MM.1S (cell line): ENCODE measurements at regions not wholly inside any gene's neighbourhood (a gene's known extent, or its start where the extent isn't known, plus 50 kb on each side); places are given as distances from the start of the nearest gene placed in this dataset.

Experiments used
- DNase-seq: peaks from one replicate; pipeline ENCODE4 v3.0.0-alpha.2; 2015
- H2AFZ ChIP-seq: fragments of 300-600 bp; sonication (generic); 2 replicates; pipeline ENCODE4 v1.6.0; 2016; ENCODE audit warnings: antibody characterized with exemption, low read length
- H3F3A ChIP-seq: fragments of 300-600 bp; sonication (generic); 2 replicates; pipeline ENCODE4 v1.6.1; 2016; ENCODE audit warnings: mild to moderate bottlenecking, antibody characterized with exemption, low read length, moderate library complexity, mixed read lengths; ENCODE audit not compliant: insufficient read depth
- H3K27ac ChIP-seq: fragments of 300-600 bp; sonication (generic); 2 replicates; pipeline ENCODE4 v1.5.1; 2016; ENCODE audit warnings: mild to moderate bottlenecking, low read length
- H3K27me3 ChIP-seq: fragments of 300-600 bp; sonication (generic); replicated peaks from 2 replicates; pipeline ENCODE4 v1.6.0; 2016; ENCODE audit warnings: low read length; ENCODE audit not compliant: insufficient read depth
- H3K36me3 ChIP-seq: fragments of 300-600 bp; sonication (generic); replicated peaks from 2 replicates; pipeline ENCODE4 v1.6.1; 2016; ENCODE audit warnings: mild to moderate bottlenecking, low read length, mixed read lengths; ENCODE audit not compliant: insufficient read depth
- H3K4me1 ChIP-seq: fragments of 300-600 bp; sonication (generic); 2 replicates; pipeline ENCODE4 v1.6.1; 2016; ENCODE audit warnings: low read length, mixed read lengths
- H3K4me2 ChIP-seq: fragments of 300-600 bp; sonication (generic); 2 replicates; pipeline ENCODE4 v1.6.0; 2016; ENCODE audit warnings: low read depth, low read length
- H3K4me3 ChIP-seq: fragments of 300-600 bp; sonication (generic); 2 replicates; pipeline ENCODE4 v1.5.1; 2016; ENCODE audit warnings: low read length, mixed read lengths
- H3K79me2 ChIP-seq: fragments of 300-600 bp; sonication (generic); 2 replicates; pipeline ENCODE4 v1.6.1; 2016; ENCODE audit warnings: mixed run types, low read length, mixed read lengths
- H3K9ac ChIP-seq: fragments of 300-600 bp; sonication (generic); 2 replicates; pipeline ENCODE4 v1.6.1; 2016; ENCODE audit warnings: low read length, mixed read lengths
- H3K9me2 ChIP-seq: fragments of 300-600 bp; sonication (generic); replicated peaks from 2 replicates; pipeline ENCODE4 v1.6.1; 2016; ENCODE audit warnings: mild to moderate bottlenecking, low read length, mixed read lengths; ENCODE audit not compliant: insufficient read depth
- H3K9me3 ChIP-seq: fragments of 300-600 bp; sonication (generic); replicated peaks from 2 replicates; pipeline ENCODE4 v1.6.1; 2016; ENCODE audit warnings: mild to moderate bottlenecking, low read length, mixed read lengths; ENCODE audit not compliant: insufficient read depth
- H4K20me1 ChIP-seq: fragments of 300-600 bp; sonication (generic); 2 replicates; pipeline ENCODE4 v1.6.1; 2016; ENCODE audit warnings: mild to moderate bottlenecking, low read length, moderate library complexity, mixed read lengths; ENCODE audit not compliant: insufficient read depth
- CTCF ChIP-seq: fragments of 300-600 bp; sonication (generic); IDR thresholded peaks from 2 replicates; pipeline ENCODE4 v1.5.1; 2016; ENCODE audit warnings: antibody characterized with exemption, low read length, mixed read lengths
- EZH2 ChIP-seq: fragments of 300-600 bp; sonication (generic); optimal IDR thresholded peaks from 2 replicates; pipeline ENCODE3; 2017; ENCODE audit warnings: low read depth, mild to moderate bottlenecking, antibody characterized with exemption, low read length, mixed read lengths
- EZH2phosphoT487 ChIP-seq: fragments of 300-600 bp; sonication (generic); IDR thresholded peaks from 2 replicates; pipeline ENCODE4 v1.6.1; 2018; ENCODE audit warnings: antibody characterized with exemption, low read length

- no peak for DNase-seq
- Histone ChIP-seq H3K9me2 (no peaks in the 10 kb centered on the region), H3K4me1 (peaks cover 13% of the 10 kb centered on the region)
Measured at GRCh38 chr21:36207577-36208320, 51.1 kb downstream of the DOP1B start.

DNA sequence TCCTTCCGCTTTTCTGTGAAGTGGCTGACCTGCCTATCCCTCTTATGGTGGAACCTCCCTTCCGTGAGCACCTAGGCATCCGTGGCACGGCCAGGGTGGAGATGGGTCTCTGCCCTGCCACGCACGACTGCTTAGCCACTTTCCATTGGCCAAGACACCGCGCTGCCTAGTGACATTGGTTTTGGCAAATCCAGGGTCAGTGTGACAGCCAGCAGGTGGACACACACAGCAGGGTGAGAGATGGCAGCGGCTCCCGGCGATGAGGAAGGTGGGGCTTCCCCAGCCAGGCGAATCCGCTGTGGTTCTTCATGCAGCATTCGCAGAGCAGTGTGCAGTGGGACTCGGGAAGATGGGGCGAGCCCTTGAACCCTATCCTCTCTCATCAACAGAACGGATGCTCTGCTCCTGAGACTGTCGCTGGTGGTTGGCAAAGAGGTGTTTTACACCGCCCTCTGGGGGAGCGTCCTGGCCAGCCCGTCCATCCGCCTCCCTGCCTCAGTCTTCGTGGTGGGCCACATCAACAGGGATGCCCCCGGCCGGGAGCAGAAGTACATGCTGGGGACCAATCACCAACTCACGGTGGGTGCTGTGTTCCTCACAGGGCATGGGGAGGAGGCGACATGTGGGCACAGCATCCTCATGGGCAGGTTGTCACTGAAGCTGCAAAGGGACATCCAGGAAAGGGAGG is 51.8 kb downstream of the DOP1B start:
- Histone ChIP-seq H3K36me3 (no peaks in the 10 kb centered on the region), H3K79me2 (no peaks in the 10 kb centered on the region), H3F3A (no peaks in the 10 kb centered on the region), H3K9me2 (no peaks in the 10 kb centered on the region), H3K9ac (no peak overlapping the region), H4K20me1 (no peaks in the 10 kb centered on the region), H3K4me3 (no peak overlapping the region), H3K4me1 (peaks cover 6% of the 10 kb centered on the region), H3K27me3 (no peaks in the 10 kb centered on the region), H2AFZ (no peak overlapping the region), H3K27ac (no peak overlapping the region), H3K4me2 (no peak overlapping the region), H3K9me3 (no peaks in the 10 kb centered on the region)
- DNase-seq, result no peak
- no peak for TF ChIP-seq CTCF
- TF ChIP-seq EZH2, result no peak
- no peak for TF ChIP-seq EZH2phosphoT487

More at GRCh38 chr21:36207577-36208320, 51.1 kb downstream of the DOP1B start:
- Histone ChIP-seq H3K9ac (no peak overlapping the region), H3K79me2 (no peaks in the 10 kb centered on the region), H3K9me3 (no peaks in the 10 kb centered on the region), H4K20me1 (no peaks in the 10 kb centered on the region), H3K4me2 (no peak overlapping the region), H3F3A (no peaks in the 10 kb centered on the region), H3K27me3 (no peaks in the 10 kb centered on the region), H2AFZ (no peak overlapping the region), H3K36me3 (no peaks in the 10 kb centered on the region), H3K27ac (no peak overlapping the region), H3K4me3 (no peak overlapping the region)
- TF ChIP-seq EZH2phosphoT487 (no peak), EZH2 (no peak), CTCF (no peak)

GRCh38 chr21:36209626-36210171 is 53.1 kb downstream of the DOP1B start:
- no peaks in the 10 kb centered on the region for H3K4me1 ChIP-seq
- H3K27ac ChIP-seq, result no peak overlapping the region
- no peaks in the 10 kb centered on the region for H3F3A ChIP-seq
- H3K4me3 ChIP-seq, result no peak overlapping the region
- TF ChIP-seq EZH2 (no peak), EZH2phosphoT487 (no peak), CTCF (peak; percentile 68)
- peak; percentile 78 for DNase-seq
- H3K9me2 ChIP-seq, result no peaks in the 10 kb centered on the region
- no peak overlapping the region for H3K9ac ChIP-seq
- H3K27me3 ChIP-seq, result no peaks in the 10 kb centered on the region
- no peaks in the 10 kb centered on the region for H4K20me1 ChIP-seq
- H3K9me3 ChIP-seq, result no peaks in the 10 kb centered on the region
- no peaks in the 10 kb centered on the region for H3K36me3 ChIP-seq
- no peaks in the 10 kb centered on the region for H3K79me2 ChIP-seq
- no peak overlapping the region for H3K4me2 ChIP-seq
- H2AFZ ChIP-seq, result no peak overlapping the region
